HepG2 (cell line): ENCODE measurements at regions not wholly inside any gene's neighbourhood (a gene's known extent, or its start where the extent isn't known, plus 50 kb on each side); places are given as distances from the start of the nearest gene placed in this dataset.

Experiments used
- ATAC-seq: fragments of 200-7000 bp; cut with Tn5 transposase; 3 replicates; pipeline ENCODE4 v1.9.1; 2020; ENCODE audit warnings: mild to moderate bottlenecking, moderate library complexity
- BruUV-seq: library from RNA; stranded (reverse); fragments of 400-500 nt; replicated peaks from 2 replicates; lab custom pipeline; 2021; lab: Mats Ljungman, UMichigan
- CTCF ChIA-PET: fragments of 300-600 bp; formaldehyde crosslinking; extraction: SDS; loops from one replicate; lab custom pipeline; 2021; ENCODE audit warnings: low total read pairs, inconsistent platforms, low intra/inter-chr PET ratio; lab: Yijun Ruan, JAX
- POLR2A ChIA-PET: fragments of 350-600 bp; sonication (Branson Sonifier 250); formaldehyde crosslinking; loops from one replicate; lab custom pipeline; 2020; ENCODE audit warnings: antibody characterized with exemption, inconsistent platforms; lab: Yijun Ruan, JAX
- DNase-seq: peaks from one replicate; pipeline ENCODE4 v3.0.0-alpha.2; 2015; ENCODE audit warnings: low spot score
- FAIRE-seq: peaks from 3 replicates; lab custom pipeline; 2011; peaks lifted over from hg19 to GRCh38; lab: Jason Lieb, UNC
- H2AFZ ChIP-seq: one replicate; pipeline ENCODE4 v1.6.1; 2011; ENCODE audit warnings: low read length, inconsistent platforms
- H3K27ac ChIP-seq: fragments of 300-600 bp; 3 replicates; pipeline ENCODE4 v1.8.0; 2011; ENCODE audit warnings: mixed run types, mild to moderate bottlenecking, mixed read lengths, low read length, inconsistent platforms; ENCODE audit not compliant: insufficient read depth; ENCODE audit errors: extremely low read length
- H3K27me3 ChIP-seq, 2 experiments: fragments of 200-600 bp in 1 of 2; 2 replicates in 1 of 2; 3 replicates in 1 of 2; pipeline versions ENCODE4 v1.6.0 to v1.8.0; 2011; ENCODE audit warnings: low read length in 2 of 2, mild to moderate bottlenecking in 2 of 2, moderate library complexity in 2 of 2, inconsistent platforms in 1 of 2; ENCODE audit not compliant: insufficient read depth in 2 of 2, control insufficient read depth in 1 of 2
- H3K36me3 ChIP-seq, 2 experiments: fragments of 200-600 bp in 1 of 2; replicated peaks in 1 of 2; 2 replicates in 1 of 2; 3 replicates in 1 of 2; pipeline versions ENCODE4 v1.5.1 to v1.8.0; 2011; ENCODE audit warnings: low read length in 2 of 2, inconsistent platforms in 1 of 2; ENCODE audit not compliant: insufficient read depth in 2 of 2, control insufficient read depth in 1 of 2
- H3K4me1 ChIP-seq: 2 replicates; pipeline ENCODE4 v1.5.1; 2012; ENCODE audit warnings: low read length, inconsistent platforms; ENCODE audit not compliant: insufficient read depth
- H3K4me2 ChIP-seq: 2 replicates; pipeline ENCODE4 v1.6.0; 2011; ENCODE audit warnings: low read depth, low read length, inconsistent platforms
- H3K4me3 ChIP-seq, 3 experiments: fragments of 200-600 bp in 1 of 3; sonication (generic), shearing (Covaris generic) in 1 of 3; replicated peaks in 1 of 3; 2 replicates each; pipeline ENCODE4 v1.5.1; 2011 to 2016; ENCODE audit warnings: low read length in 3 of 3, inconsistent platforms in 2 of 3, low read depth in 2 of 3, mild to moderate bottlenecking in 2 of 3, control low read depth in 1 of 3, mixed read lengths in 1 of 3; ENCODE audit not compliant: insufficient read depth in 1 of 3
- H3K79me2 ChIP-seq: one replicate; pipeline ENCODE4 v1.6.1; 2011; ENCODE audit warnings: low read length, inconsistent platforms; ENCODE audit not compliant: insufficient read depth
- H3K9ac ChIP-seq: 2 replicates; pipeline ENCODE4 v1.6.0; 2011; ENCODE audit warnings: mild to moderate bottlenecking, low read depth, low read length, inconsistent platforms; ENCODE audit not compliant: insufficient read depth
- H3K9me3 ChIP-seq: 2 replicates; pipeline ENCODE4 v1.5.1; 2012; ENCODE audit warnings: mild to moderate bottlenecking, low read length
- H4K20me1 ChIP-seq: 2 replicates; pipeline ENCODE4 v1.6.0; 2011; ENCODE audit warnings: inconsistent platforms, mild to moderate bottlenecking, low read length, moderate library complexity; ENCODE audit not compliant: insufficient read depth
- BHLHE40 ChIP-seq: IDR thresholded peaks from 2 replicates; pipeline ENCODE4 v1.6.1; 2011; ENCODE audit warnings: low read length, improper control_type of control experiment
- ELF3 ChIP-seq: IDR thresholded peaks from 2 replicates; pipeline ENCODE4 v1.6.1; 2016; ENCODE audit warnings: missing genetic modification reagents, missing compliant biosample characterization
- NFE2L1 ChIP-seq: sonication (generic); formaldehyde crosslinking; IDR thresholded peaks from 2 replicates; pipeline ENCODE4 v1.4.0; 2020; ENCODE audit warnings: missing genetic modification reagents, mild to moderate bottlenecking, borderline replicate concordance
- RFX5 ChIP-seq: IDR thresholded peaks from 2 replicates; pipeline ENCODE4 v1.6.1; 2011; ENCODE audit warnings: low read depth, low read length, improper control_type of control experiment
- SCMH1 ChIP-seq: sonication (generic); formaldehyde crosslinking; IDR thresholded peaks from 2 replicates; pipeline ENCODE4 v1.9.0; 2021; ENCODE audit warnings: missing genetic modification reagents, mild to moderate bottlenecking, borderline replicate concordance
- TAF15 ChIP-seq: fragments of 200-400 bp; formaldehyde crosslinking; IDR thresholded peaks from one replicate; pipeline ENCODE4 v1.6.1; 2018; ENCODE audit warnings: mild to moderate bottlenecking, low read depth, low read length; ENCODE audit not compliant: poor library complexity, severe bottlenecking
- ZBTB8A ChIP-seq: sonication (generic); formaldehyde crosslinking; IDR thresholded peaks from 2 replicates; pipeline ENCODE4 v1.4.0; 2020; ENCODE audit warnings: mild to moderate bottlenecking, low read depth, missing genetic modification reagents, borderline replicate concordance
- ZNF33B ChIP-seq: sonication (generic); formaldehyde crosslinking; IDR thresholded peaks from 2 replicates; pipeline ENCODE4 v1.5.1; 2020; ENCODE audit warnings: mild to moderate bottlenecking, missing genetic modification reagents
- ZNF639 ChIP-seq: conservative IDR thresholded peaks from 2 replicates; pipeline ENCODE4 v1.6.1; 2018; ENCODE audit warnings: missing genetic modification reagents
- ZSCAN25 ChIP-seq: sonication (generic); formaldehyde crosslinking; IDR thresholded peaks from 2 replicates; pipeline ENCODE4 v1.8.0; 2022; ENCODE audit warnings: mild to moderate bottlenecking, missing genetic modification reagents
- WGBS: methylation state at CpG from one replicate; pipeline ENCODE4 v1.1.6; 2017; ENCODE audit warnings: low lambda C conversion rate; 5-methylcytosine and 5-hydroxymethylcytosine counted together
- in situ Hi-C: cut with HindIII; loops from 2 replicates; pipeline ENCODE4 v1.10.0; 2017; ENCODE audit warnings: low pct_unique_long_range_greater_than_20kb; ENCODE audit not compliant: extremely low pct_ligation_motif_present
- intact Hi-C: fragments of 100-400 bp; cut with micrococcal nuclease; formaldehyde crosslinking; loops from one replicate; pipeline ENCODE4 v1.10.0; 2022; ENCODE audit not compliant: unreplicated experiment
- TF ChIP-seq, protein P1 (sequence below): sonication (generic); formaldehyde crosslinking; IDR thresholded peaks from 2 replicates; pipeline ENCODE4 v1.4.0; 2020; ENCODE audit warnings: missing genetic modification reagents, borderline replicate concordance

GRCh38 chr18:55054021-55054990 is 95.0 kb upstream of the CCDC68 start:
- Histone ChIP-seq H3K9me3 (no peaks in the 10 kb centered on the region), H4K20me1 (no peaks in the 10 kb centered on the region), H3K27ac (no peak overlapping the region), H3K4me2 (no peak overlapping the region), H3K4me3 (no peak overlapping the region), H3K36me3 (no peaks in the 10 kb centered on the region), H3K79me2 (no peaks in the 10 kb centered on the region), H3K9ac (no peak overlapping the region), H3K27me3 (no peaks in the 10 kb centered on the region), H3K4me1 (no peaks in the 10 kb centered on the region), H2AFZ (no peak overlapping the region)
- CTCF ChIA-PET = no interaction called here
- in situ Hi-C loops = no loop called here
- 52% methylated on average over 24 of the region's 24 CpGs for WGBS
- no peak for FAIRE-seq
- ATAC-seq = no peak
- intact Hi-C loops = no loop called here
- DNase-seq = no peak
- BruUV-seq = no TSS peak
- POLR2A ChIA-PET = no interaction called here
- TF ChIP-seq ZNF33B (CRISPR knock-in tag) (no peak), ELF3 (CRISPR knock-in tag) (no peak), ZBTB8A (CRISPR knock-in tag) (no peak), SCMH1 (CRISPR knock-in tag) (no peak), RFX5 (no peak), ZSCAN25 (no peak), TAF15 (no peak), NFE2L1 (no peak), ZNF639 (CRISPR knock-in tag) (no peak), BHLHE40 (no peak)
- TF ChIP-seq, protein P1, sequence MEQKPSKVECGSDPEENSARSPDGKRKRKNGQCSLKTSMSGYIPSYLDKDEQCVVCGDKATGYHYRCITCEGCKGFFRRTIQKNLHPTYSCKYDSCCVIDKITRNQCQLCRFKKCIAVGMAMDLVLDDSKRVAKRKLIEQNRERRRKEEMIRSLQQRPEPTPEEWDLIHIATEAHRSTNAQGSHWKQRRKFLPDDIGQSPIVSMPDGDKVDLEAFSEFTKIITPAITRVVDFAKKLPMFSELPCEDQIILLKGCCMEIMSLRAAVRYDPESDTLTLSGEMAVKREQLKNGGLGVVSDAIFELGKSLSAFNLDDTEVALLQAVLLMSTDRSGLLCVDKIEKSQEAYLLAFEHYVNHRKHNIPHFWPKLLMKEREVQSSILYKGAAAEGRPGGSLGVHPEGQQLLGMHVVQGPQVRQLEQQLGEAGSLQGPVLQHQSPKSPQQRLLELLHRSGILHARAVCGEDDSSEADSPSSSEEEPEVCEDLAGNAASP (CRISPR knock-in tag) = no peak
